Right renal pelvis (tissue), 4 donors: ENCODE measurements at regions not wholly inside any gene's neighbourhood (a gene's known extent, or its start where the extent isn't known, plus 50 kb on each side); places are given as distances from the start of the nearest gene placed in this dataset.
"Not testable (repeated sequence)": the region's sequence is repeated elsewhere in the genome, so short reads cannot be mapped to it uniquely, and the experiment has no call there.

ENCODE experiments used
- DNase-seq, 4 donors: peaks; one replicate each; pipeline ENCODE4 v3.0.0-alpha.2; 2013; ENCODE audit warnings: low read depth in 4 of 4, low spot score in 3 of 4, missing footprints in 1 of 4

DNA sequence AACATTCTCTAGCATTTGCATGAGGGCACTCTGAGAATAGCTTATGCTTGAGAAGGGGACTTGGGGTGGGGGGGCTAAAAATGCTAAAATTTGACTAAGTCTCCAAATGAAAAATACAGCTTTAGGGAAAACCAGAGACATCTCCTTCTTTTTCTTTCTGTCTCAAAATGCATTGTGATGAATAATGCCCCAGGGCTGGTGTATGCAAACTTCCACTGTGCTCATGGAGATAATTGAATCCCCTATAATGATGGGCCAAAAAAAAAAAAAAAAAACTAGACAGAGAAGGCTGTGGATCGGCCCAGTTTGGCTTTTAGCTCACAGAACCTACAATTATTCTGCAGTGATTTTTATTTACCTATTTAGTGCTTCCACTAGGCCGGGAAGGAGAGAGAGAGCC, 147.9 kb upstream of the RORA start:
- DNase-seq: no peak

DNA sequence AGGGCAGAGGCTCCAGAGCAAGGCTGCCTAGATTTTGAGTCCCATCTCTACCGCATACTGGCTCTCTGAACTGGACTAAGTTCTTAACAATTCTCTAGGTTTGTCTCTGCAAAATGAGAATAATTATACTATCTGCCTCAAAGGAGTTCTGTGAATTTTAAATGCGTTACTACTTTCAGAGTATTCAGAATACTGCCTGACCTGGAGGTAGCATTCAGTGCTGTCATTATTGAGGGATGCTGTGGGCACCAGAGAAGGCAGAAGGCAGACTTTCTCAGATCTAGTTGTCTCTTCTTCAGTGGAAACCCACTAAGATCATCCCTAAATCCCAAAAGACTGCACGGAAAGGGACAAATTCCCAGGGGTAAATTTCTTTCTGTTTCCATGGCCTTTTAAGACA, 147.4 kb upstream of the RORA start:
- no peak for DNase-seq

DNA sequence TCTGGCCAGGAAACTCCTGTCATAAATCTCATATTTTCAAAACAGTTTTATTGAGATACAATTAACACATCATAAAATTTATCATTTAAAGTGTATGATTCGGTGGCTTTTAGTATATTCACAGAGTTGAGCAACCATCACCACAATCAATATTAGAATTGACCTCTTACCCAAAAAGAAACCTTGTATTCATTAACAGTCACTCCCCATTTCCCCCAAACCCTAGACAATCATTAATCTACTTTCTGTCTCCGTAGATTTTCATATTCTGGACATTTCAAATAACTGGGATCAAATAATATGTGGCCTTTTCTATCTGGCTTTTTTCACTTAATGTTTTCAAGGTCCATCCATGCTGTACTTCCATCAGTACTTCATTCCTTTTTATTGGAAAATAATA, 145.7 kb upstream of the RORA start:
- no peak for DNase-seq

DNA sequence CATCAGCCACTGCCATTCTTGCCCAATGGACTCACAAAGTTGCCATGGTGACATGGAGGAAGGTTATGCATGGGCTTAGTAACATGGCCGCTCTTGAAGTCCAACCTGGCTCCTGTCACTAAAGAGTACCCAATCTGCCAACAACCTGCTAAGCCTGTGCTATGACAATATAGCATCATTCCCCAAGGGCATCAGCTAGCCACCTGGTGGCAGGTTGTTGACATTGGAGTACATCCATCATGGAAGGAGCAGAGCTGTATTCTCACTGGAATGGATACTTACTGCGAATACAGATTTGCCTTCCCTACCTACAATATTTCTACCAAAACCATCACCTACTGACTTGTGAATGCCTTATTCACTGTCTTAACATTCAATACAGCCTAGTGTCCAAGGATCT, 138.9 kb upstream of the RORA start:
- no peak for DNase-seq

DNA sequence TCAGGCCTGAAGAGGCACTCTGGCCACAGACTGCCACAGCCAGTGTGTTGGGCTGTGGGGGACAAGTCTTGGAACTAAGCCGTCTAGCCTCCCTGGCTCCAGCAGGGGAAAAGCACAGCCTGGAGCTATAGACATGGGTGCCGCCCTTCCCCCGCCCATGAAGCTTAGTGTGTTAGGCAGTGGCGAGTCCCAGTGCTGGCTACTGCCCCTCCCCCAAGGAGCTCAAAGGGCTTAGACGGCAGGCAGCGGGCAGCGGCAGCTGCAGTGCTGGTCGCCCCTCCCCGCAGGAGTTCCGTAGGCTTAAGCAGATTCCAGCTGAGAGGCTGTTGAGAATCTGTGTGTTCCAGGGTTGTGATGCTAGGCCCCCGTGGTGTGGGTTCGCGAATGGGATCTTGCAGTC, 135.8 kb upstream of the RORA start:
- DNase-seq: no peak

DNA sequence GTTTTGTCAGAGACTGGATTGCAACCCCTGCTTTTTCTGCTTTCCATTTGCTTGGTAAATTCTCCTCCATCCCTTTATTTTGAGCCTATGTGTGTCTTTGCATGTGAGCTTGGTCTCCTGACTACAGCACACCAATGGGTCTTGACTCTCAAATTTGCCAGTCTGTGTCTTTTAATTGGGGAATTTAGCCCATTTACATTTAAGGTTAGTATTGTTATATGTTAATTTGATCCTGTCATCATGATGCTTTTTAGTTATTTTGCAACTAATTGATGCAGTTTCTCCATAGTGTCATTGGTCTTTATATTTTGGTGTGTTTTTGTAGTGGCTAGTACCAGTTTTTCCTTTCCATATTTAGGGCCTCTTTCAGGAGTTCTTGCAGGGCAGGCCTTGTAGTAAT, 133.8 kb upstream of the RORA start:
- DNase-seq: not testable (repeated sequence)

DNA sequence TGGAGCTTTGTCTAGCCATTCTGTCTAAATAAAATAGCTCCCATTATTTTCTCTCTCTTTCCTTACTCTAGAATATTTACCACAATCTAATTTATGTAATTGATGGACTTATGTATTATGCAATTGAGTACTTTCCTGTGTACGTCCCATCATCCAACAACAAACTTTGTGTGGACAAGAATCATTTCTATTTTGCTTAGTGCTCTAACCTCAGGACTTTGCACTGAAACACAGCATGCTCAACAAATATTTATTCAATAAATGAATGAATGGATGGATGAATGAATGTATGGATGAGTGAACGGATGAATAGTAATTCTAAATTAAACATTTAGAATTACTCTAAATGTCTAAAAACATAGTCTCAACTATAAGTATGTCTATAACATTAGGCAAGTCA, 115.2 kb upstream of the RORA start:
- no peak for DNase-seq

DNA sequence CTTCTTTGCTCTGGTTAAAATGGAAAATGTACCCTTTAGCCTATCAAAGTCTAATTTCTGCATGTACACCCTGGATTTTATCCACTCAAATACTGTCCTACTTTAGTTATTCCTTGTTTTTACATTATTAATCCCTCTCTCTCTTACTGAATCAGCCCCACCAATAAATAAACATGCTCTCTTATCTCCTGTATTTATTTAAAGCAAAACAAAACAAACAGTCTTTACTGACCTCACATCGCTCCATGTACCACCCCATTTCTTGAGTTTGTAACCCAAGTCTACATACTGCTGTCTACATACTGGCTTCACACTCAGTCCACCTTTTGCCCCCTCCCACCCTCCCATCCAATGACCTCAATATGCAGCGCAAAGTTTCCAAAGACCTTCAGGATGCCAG, 113.3 kb upstream of the RORA start:
- DNase-seq: no peak

DNA sequence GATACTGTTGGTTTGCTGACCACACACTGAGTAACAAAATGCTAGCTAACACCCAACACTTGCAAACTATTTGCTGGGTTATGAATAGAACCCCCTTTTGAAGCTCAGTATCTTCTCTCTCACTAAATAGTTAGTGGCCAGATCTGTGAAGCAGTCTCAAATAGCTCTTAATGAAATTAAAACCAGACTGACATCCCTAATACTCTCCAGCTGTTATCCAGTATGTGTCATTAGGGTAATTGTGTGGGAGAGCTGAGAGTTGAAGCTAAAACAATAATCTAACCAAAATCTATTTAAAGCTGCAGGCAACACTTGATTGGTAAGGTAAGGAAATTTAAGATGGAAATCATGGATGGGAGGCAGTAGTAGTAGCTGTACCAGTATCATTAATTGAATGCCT, 110.4 kb upstream of the RORA start:
- no peak for DNase-seq

DNA sequence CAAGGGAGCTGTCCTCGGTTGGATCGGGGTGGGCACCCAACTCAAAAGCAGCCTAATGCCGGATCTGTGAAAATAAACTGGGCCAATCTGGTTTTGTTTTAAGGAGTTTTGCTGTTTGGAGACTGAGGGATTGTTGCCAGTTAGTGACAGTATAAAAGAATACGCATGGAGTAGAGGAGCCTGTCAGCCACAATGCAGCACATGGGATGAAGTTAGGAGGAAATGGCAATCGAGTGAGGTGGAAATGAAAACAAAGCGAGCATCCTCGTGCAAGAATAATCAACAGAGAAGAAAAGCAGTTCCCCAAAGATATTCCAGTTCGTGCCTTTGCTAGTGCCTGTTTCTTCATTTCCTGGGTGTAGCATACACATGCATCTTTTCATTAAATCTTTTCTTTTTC, 108.4 kb upstream of the RORA start:
- DNase-seq: no peak

DNA sequence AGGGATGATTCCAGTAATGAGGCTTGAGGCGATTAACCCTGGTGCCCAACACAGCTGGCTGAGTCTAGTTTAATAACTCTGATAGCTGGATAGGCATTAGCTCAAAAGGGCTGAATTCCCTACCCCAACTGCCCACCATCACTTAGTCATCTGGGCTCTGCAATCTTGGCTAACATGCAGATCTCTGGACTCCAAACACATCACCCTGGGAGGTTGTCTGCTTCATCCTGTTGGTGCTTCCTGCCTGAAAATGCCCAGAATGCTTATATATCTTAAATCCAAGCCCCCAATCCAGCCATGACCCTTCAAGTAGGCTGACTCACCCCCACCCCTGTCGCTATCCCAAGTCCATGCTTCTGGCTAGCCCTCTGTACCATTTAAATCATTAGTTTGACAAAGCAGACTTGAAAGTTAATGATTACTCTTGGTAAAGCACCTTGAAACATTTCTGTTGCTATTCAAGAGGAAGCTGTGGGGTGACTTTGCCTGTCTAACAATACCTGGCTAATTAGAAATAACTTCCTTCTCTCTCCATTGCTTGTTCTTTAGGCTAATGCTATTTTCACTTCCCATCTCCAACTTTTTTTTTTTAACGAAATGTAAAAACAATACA, 107.0 kb upstream of the RORA start:
- peak in 2 of 4 donors; percentile 23 to 26 for DNase-seq

DNA sequence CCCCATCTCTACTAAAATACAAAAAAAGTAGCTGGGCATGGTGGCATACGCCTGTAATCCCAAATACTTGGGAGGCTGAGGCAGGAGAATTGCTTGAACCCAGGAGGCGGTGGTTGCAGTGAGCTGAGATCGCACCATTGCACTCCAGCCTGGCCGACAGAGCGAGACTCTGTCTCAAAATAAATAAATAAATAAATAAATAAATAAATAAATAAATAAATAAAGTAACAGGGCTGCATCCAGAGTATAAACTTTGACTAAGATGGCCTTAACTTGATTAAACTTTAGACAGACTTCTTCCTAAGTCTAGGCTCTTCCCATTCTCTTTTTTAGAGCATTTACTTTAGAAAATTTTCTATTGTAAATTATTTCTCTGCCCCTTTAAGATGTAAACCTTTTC, 105.6 kb upstream of the RORA start:
- not testable (repeated sequence) for DNase-seq

DNA sequence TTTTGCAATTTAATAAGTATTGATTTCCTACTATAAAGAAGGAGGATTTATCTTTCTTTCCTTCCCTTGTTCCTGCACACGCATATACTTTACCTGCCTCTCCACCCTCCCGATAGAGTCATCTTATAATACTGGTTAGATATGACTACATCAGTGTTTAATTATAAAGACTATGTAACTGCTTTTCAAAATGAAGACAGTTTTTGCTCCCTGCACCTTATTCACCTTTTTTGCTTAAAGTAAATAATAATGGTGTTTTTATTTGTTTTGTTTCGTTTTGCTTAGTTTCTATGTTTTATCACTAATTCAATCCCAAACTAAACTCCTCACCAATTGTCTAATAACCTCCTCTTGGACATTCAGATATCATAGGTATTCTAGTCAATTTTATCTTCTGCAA, 101.9 kb upstream of the RORA start:
- DNase-seq: no peak

DNA sequence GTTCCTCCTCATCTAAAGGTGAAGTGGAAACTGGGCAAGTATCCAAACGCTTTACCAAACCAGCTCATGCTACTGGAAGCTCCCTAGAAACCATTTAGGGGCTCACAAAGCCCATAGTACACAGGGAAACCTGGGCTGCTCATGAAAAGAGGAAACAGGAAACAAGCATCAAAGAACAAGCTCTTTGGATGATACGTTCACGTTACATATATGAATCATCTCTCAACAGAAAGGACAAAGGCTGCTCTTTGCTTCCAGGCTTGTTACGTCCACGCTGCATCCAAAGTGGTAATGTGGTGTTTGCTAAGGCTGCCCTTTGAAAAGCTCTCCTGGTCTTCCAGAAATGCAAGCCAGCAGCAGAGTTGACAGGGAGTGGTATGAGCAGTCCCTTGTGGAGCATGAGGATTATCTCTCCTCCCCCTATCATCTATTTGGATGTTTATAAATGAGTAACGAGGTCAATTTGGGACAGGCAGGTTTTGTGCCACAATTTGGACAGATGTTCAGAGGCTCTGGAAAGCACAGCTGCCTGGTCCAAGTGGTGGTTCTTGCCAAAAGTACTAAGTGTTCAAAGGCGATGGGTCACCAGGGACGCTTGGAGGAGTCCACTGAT, 98.0 kb upstream of the RORA start:
- DNase-seq: no peak

DNA sequence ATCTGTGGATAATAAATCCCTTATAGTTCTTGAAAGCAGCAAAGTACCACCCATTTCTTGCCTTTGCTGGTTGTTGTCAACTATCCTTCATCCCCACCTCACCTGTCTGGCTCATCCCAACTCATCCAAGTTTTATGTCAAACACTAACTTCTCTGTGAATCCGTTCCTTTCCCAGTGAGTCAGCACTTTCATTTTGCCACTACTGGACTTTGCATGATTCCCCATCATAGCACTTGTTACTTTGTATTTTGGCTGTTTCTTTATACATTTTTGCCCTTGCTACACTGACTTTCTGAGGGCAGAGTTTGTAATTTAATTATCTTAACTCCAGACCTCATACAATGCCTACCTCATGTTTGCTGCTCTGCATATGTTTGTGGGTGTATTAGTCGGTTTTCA, 90.8 kb upstream of the RORA start:
- no peak for DNase-seq

DNA sequence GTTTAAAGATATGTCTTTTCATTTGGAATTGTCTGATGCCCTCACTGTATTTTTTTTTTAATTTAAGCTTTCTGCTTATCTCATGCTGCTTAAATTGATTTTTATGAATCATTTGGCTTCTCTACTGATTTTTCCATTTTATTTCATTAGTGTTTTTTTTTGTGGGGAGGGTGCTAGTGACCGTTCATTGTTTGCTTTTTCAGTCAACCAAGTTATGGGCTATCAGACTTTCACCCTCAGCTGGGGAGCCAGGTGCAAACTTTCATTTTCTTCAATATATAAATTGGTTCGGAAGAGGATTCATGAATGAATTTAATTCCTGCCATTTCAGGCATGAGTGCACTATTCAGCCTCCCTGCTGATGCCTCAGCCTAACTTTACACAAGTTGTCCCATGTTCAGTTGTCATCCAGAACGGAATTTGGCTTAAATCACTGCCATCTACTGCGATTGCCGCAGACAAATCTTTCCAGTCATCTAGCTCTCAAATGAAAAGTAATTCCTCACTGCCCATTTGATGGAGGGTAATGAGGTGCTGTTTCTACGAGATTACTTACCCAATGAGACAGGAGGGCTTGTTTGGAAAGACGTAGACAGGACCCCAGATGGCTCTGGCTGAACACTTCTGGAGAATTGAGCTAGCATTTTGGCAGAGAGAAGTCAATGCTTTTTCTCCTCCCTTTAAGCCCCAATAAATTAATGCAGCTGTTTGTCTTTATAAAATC, 89.9 kb upstream of the RORA start:
- no peak for DNase-seq

DNA sequence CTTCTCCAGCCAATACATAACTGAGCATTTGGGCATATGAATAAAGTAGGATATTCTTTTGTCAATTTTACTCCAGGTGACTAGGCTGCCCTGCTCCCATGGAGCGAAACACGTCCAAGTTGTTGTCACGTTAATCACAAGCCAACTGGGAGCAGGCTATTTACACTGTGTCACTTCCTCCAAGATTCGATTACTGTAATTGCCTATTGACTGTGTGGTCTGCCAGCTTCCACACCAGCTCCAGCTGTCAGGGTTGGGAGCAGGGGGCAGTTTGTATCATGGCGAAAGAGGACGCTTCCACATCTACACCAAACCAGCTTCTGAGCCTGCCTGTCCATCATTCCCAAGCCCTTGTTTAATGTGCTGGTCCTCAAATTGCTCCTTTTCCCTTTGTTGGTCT, 89.2 kb upstream of the RORA start:
- no peak for DNase-seq

DNA sequence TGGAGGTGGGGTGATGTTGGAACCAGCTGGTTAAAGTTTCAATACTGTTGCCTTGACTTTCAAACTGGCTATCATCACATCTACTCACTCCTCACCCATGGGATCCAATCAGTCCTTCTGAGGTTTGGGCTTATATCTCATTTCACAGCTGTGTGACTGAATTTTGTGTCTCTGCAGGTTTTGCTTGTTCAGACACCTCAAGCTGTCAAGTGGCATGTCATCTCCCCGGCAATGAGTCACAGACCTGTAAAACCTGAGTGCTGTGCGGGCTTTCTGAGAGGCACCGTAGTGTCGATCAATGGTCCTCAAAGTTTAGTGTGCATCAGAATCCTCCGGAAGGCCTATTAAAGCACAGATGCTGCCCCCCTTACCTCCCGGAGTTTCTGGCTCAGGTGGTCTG, 86.4 kb upstream of the RORA start:
- DNase-seq: no peak

DNA sequence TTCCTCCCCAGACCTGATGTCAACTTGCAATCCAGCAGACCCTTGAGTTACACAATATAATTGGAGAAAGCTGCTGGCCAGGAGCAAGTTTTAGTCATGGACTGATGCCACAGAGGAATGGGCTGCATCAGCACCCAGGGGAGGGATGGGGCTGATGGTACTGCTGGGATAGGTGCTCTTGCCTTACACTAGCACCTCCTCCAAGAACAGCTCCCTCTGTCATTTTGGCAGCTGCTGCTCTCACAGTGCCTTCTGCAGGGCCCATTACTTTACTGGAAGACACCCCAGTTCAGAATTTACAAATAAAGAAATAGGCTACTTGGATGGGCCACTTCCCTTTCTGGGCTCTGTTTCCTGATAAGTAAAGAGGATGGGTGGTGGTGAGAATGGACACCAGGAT, 85.3 kb upstream of the RORA start:
- no peak for DNase-seq

DNA sequence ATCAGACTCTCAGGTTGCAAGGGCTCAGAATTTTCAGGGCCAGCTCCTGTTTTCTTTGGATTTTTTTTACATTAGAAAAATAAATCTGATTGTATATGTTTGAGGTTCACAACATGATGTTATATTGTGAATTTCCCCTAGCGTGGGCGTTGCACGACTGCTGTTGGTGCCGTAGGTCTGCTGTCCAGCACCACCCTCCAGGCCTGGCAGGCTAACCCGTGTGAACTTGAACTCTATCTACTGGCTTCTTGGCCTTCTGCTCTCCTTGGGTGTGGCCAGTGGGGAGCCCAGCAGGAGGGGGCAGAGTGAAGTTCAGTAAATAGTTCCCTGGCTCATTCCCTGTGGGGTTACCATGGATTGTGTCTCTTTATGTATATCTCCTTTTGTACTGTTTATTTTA, 80.5 kb upstream of the RORA start:
- DNase-seq: no peak

DNA sequence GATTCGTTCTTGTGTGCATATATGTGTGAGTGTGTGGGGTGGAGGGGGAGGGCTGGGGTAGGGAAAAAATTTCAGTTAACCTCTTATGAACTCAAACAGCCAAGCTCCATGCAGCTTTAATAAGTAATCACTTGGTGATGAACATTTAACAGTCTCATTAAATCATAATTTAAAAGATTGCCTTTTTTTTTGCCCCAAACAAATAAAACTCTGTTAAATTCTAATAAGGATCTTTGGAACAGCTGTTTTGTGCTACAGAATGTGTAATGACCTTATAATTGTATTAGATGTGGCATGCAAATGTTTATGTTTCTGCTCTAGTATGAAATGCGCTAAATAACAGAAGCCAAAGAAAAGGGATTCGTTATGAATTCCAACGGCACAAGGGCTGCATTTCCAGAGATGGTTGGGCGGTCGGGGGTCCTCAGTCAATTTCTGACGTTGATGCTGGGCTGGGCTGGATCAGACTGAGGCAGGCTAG, 80.0 kb upstream of the RORA start:
- peak in 1 of 4 donors; percentile 5 for DNase-seq

DNA sequence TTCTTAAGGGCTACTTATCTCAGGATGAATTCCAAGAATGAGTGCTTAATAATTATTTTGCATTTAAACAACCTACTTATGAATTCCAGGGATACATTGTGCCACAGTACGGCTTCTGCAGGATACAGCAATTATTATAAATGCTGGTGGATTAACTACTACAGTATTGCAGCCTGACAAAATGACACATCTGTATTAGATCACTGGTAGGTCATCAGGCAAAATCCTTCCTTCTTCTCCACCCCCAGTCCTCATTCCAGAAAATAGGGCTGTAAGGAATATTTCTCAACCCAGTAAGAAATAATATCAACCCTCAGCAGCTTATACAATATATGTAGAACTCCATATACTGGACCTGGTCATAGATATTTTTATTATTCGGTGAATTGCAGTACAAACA, 79.3 kb upstream of the RORA start:
- no peak for DNase-seq
